ENCODE measurements at regions not wholly inside any gene's neighbourhood (a gene's known extent, or its start where the extent isn't known, plus 50 kb on each side); places are given as distances from the start of the nearest gene placed in this dataset.
"Not testable (repeated sequence)": the region's sequence is repeated elsewhere in the genome, so short reads cannot be mapped to it uniquely, and the experiment has no call there.

GRCh38 chr15:62657501-62657900 lies 385.0 kb upstream of the TPM1 start:
- TF ChIP-seq EZH2 (IDR thresholded peaks at IDR 0.05; ENCODE audit: insufficient read depth, low read length), result not testable (repeated sequence)
- TF ChIP-seq, protein P1, sequence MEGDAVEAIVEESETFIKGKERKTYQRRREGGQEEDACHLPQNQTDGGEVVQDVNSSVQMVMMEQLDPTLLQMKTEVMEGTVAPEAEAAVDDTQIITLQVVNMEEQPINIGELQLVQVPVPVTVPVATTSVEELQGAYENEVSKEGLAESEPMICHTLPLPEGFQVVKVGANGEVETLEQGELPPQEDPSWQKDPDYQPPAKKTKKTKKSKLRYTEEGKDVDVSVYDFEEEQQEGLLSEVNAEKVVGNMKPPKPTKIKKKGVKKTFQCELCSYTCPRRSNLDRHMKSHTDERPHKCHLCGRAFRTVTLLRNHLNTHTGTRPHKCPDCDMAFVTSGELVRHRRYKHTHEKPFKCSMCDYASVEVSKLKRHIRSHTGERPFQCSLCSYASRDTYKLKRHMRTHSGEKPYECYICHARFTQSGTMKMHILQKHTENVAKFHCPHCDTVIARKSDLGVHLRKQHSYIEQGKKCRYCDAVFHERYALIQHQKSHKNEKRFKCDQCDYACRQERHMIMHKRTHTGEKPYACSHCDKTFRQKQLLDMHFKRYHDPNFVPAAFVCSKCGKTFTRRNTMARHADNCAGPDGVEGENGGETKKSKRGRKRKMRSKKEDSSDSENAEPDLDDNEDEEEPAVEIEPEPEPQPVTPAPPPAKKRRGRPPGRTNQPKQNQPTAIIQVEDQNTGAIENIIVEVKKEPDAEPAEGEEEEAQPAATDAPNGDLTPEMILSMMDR (IDR thresholded peaks at IDR 0.05; ENCODE audit: insufficient read depth, low read depth, low read length), result not testable (repeated sequence)
